ENCODE measurements at regions not wholly inside any gene's neighbourhood (a gene's known extent, or its start where the extent isn't known, plus 50 kb on each side); places are given as distances from the start of the nearest gene placed in this dataset.

- TF ChIP-seq CTCF (IDR thresholded peaks at IDR 0.05; ENCODE audit: poor library complexity), result no peak
- TF ChIP-seq EZH2phosphoT487 (IDR thresholded peaks at IDR 0.05; ENCODE audit: low read depth, severe bottlenecking, unreplicated experiment), result no peak
Observed at GRCh38 chr3:83941990-83942745, 1016.6 kb upstream of the CADM2 start.

Data from hepatocyte (in vitro differentiated cells).